Osteocyte (in vitro differentiated cells): ENCODE measurements at regions not wholly inside any gene's neighbourhood (a gene's known extent, or its start where the extent isn't known, plus 50 kb on each side); places are given as distances from the start of the nearest gene placed in this dataset.

Source experiments
- DNase-seq: peaks from one replicate; pipeline ENCODE4 v3.0.0; 2021; ENCODE audit warnings: mixed read lengths; ENCODE audit not compliant: unreplicated experiment; ENCODE audit errors: extremely low spot score
- H3K27ac Mint-ChIP-seq: one replicate; pipeline ENCODE4 v1.8.0; 2021; ENCODE audit warnings: mild to moderate bottlenecking, mixed read lengths; ENCODE audit not compliant: unreplicated experiment
- H3K27me3 Mint-ChIP-seq: one replicate; pipeline ENCODE4 v1.8.0; 2021; ENCODE audit warnings: mixed read lengths; ENCODE audit not compliant: unreplicated experiment
- H3K36me3 Mint-ChIP-seq: one replicate; pipeline ENCODE4 v1.8.0; 2021; ENCODE audit warnings: mixed read lengths; ENCODE audit not compliant: unreplicated experiment
- H3K4me1 Mint-ChIP-seq: one replicate; pipeline ENCODE4 v1.8.0; 2021; ENCODE audit warnings: mixed read lengths; ENCODE audit not compliant: unreplicated experiment
- H3K4me3 Mint-ChIP-seq: one replicate; pipeline ENCODE4 v1.8.0; 2021; ENCODE audit warnings: mild to moderate bottlenecking, moderate library complexity, mixed read lengths; ENCODE audit not compliant: unreplicated experiment
- H3K9me3 Mint-ChIP-seq: one replicate; pipeline ENCODE4 v1.8.0; 2021; ENCODE audit warnings: mixed read lengths; ENCODE audit not compliant: unreplicated experiment
- CTCF ChIP-seq: fragments of 200-600 bp; sonication (generic); IDR thresholded peaks from 2 replicates; pipeline ENCODE4 v1.5.0; 2021; ENCODE audit warnings: antibody characterized with exemption, mild to moderate bottlenecking, moderate library complexity

GRCh38 chr10:108051218-108051617 lies 886.7 kb upstream of the SORCS1 start:
- no peak for TF ChIP-seq CTCF
- H3K4me3 Mint-ChIP-seq = no peak overlapping the region
- no peaks in the 10 kb centered on the region for H3K27me3 Mint-ChIP-seq
- H3K9me3 Mint-ChIP-seq = peaks cover 34% of the 10 kb centered on the region
- H3K4me1 Mint-ChIP-seq = no peaks in the 10 kb centered on the region
- DNase-seq = no peak
- H3K36me3 Mint-ChIP-seq = no peaks in the 10 kb centered on the region
- H3K27ac Mint-ChIP-seq = no peak overlapping the region

GRCh38 chr10:108050626-108051025 lies 886.1 kb upstream of the SORCS1 start:
- no peak for TF ChIP-seq CTCF
- no peak for DNase-seq
- Mint-ChIP-seq H3K27me3 (no peaks in the 10 kb centered on the region), H3K4me1 (no peaks in the 10 kb centered on the region), H3K27ac (no peak overlapping the region), H3K4me3 (no peak overlapping the region), H3K9me3 (peaks cover 33% of the 10 kb centered on the region), H3K36me3 (no peaks in the 10 kb centered on the region)

GRCh38 chr10:108049668-108050067 lies 885.2 kb upstream of the SORCS1 start:
- no peak for TF ChIP-seq CTCF
- Mint-ChIP-seq H3K4me1 (no peaks in the 10 kb centered on the region), H3K4me3 (no peak overlapping the region), H3K27ac (no peak overlapping the region), H3K9me3 (peaks cover 30% of the 10 kb centered on the region), H3K27me3 (no peaks in the 10 kb centered on the region), H3K36me3 (no peaks in the 10 kb centered on the region)
- DNase-seq = no peak

GRCh38 chr10:108048898-108049297 lies 884.4 kb upstream of the SORCS1 start:
- Mint-ChIP-seq H3K9me3 (peaks cover 30% of the 10 kb centered on the region), H3K27ac (no peak overlapping the region), H3K27me3 (no peaks in the 10 kb centered on the region), H3K4me3 (no peak overlapping the region), H3K36me3 (no peaks in the 10 kb centered on the region), H3K4me1 (no peaks in the 10 kb centered on the region)
- no peak for TF ChIP-seq CTCF
- DNase-seq = no peak

GRCh38 chr10:108039821-108040584 lies 875.5 kb upstream of the SORCS1 start:
- Mint-ChIP-seq H3K27me3 (no peaks in the 10 kb centered on the region), H3K36me3 (no peaks in the 10 kb centered on the region), H3K9me3 (peaks cover 46% of the 10 kb centered on the region), H3K4me1 (no peaks in the 10 kb centered on the region), H3K4me3 (no peak overlapping the region), H3K27ac (no peak overlapping the region)
- DNase-seq = no peak
- no peak for TF ChIP-seq CTCF
